ENCODE measurements at regions not wholly inside any gene's neighbourhood (a gene's known extent, or its start where the extent isn't known, plus 50 kb on each side); places are given as distances from the start of the nearest gene placed in this dataset.

- no peak for TF ChIP-seq CTCF (IDR thresholded peaks at IDR 0.05)
- no peak for TF ChIP-seq POLR2A (IDR thresholded peaks at IDR 0.05)
Measured at GRCh38 chr13:81659984-81660383, 1319.1 kb upstream of the SPRY2 start.
